ENCODE measurements at regions not wholly inside any gene's neighbourhood (a gene's known extent, or its start where the extent isn't known, plus 50 kb on each side); places are given as distances from the start of the nearest gene placed in this dataset.

DNA sequence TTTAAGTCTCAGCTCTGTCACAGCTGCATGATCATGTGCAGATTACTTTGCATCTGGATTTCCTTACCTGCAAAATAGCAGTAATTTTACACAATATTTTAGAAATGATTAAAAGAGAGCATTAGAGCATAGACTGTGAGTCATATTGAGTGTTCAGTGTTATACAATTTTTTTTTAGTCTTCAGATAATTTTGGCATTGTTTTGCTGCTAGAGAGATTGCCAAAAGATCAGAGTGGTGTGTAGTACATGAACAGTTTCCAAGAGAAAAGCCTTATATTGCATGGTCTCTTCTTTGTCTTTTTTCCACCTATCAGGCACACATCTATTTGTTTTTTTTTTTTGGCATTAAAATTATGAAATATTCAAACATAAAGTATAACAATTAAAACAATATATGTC, 209.6 kb upstream of the TLL1 start:
- DNase-seq (ENCODE audit: low read depth): no peak
- no peak overlapping the region for H3K4me3 ChIP-seq (ENCODE audit: low read depth, low read length)
- TF ChIP-seq, protein P1, sequence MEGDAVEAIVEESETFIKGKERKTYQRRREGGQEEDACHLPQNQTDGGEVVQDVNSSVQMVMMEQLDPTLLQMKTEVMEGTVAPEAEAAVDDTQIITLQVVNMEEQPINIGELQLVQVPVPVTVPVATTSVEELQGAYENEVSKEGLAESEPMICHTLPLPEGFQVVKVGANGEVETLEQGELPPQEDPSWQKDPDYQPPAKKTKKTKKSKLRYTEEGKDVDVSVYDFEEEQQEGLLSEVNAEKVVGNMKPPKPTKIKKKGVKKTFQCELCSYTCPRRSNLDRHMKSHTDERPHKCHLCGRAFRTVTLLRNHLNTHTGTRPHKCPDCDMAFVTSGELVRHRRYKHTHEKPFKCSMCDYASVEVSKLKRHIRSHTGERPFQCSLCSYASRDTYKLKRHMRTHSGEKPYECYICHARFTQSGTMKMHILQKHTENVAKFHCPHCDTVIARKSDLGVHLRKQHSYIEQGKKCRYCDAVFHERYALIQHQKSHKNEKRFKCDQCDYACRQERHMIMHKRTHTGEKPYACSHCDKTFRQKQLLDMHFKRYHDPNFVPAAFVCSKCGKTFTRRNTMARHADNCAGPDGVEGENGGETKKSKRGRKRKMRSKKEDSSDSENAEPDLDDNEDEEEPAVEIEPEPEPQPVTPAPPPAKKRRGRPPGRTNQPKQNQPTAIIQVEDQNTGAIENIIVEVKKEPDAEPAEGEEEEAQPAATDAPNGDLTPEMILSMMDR (IDR thresholded peaks at IDR 0.05; ENCODE audit: insufficient read depth, low read depth, low read length, missing control alignments): no peak

DNA sequence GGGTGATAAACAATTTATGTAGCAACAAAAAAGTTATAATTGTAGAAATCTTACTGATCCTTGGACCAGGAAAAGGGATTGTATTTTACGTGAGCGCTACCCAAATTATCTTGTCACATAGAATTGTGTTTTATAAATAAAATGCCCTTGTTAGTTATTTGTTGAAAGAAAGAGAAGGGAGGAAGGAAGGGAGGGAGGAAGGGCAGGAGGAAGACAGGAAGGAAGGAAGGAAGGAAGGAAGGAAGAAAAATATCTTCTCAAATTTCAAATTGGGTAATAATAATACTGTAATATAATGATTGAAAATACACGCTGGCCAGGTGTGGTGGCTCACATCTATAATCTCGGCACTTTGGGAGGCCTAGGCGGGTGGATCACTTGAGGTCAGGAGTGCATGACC, 206.2 kb upstream of the TLL1 start:
- TF ChIP-seq, protein P1 (IDR thresholded peaks at IDR 0.05; ENCODE audit: insufficient read depth, low read depth, low read length, missing control alignments): no peak
- no peak for DNase-seq (ENCODE audit: low read depth)
- H3K4me3 ChIP-seq (ENCODE audit: low read depth, low read length): no peak overlapping the region

DNA sequence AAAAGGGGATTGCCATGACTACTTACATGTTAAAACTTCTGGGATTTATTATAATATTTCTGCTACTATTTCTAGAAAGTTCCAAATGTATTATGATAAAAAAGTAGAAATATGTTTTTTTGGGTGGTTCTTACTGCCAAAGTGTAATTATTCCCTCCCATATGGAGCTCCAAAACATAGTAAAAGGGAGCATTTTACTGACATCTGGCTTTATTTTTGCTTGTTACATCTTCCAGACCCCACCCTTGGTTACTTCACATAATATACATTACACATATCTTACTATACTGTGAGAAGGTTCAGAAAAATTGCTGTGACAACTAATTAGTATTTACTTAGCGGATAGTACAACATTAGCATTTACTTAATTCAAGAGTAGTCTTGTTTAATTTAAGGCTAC, 205.1 kb upstream of the TLL1 start:
- H3K4me3 ChIP-seq (ENCODE audit: low read depth, low read length): no peak overlapping the region
- DNase-seq (ENCODE audit: low read depth): no peak
- TF ChIP-seq, protein P1 (IDR thresholded peaks at IDR 0.05; ENCODE audit: insufficient read depth, low read depth, low read length, missing control alignments): no peak

GRCh38 chr4:165668694-165669093, 204.3 kb upstream of the TLL1 start:
- TF ChIP-seq, protein P1 (IDR thresholded peaks at IDR 0.05; ENCODE audit: insufficient read depth, low read depth, low read length, missing control alignments): no peak
- no peak overlapping the region for H3K4me3 ChIP-seq (ENCODE audit: low read depth, low read length)
- DNase-seq (ENCODE audit: low read depth): no peak

- TF ChIP-seq, protein P1 (IDR thresholded peaks at IDR 0.05; ENCODE audit: insufficient read depth, low read depth, low read length, missing control alignments): no peak
- no peak for DNase-seq (ENCODE audit: low read depth)
- no peak overlapping the region for H3K4me3 ChIP-seq (ENCODE audit: low read depth, low read length)
These were observed 196.0 kb upstream of the TLL1 start for GRCh38 chr4:165677081-165677480.

DNA sequence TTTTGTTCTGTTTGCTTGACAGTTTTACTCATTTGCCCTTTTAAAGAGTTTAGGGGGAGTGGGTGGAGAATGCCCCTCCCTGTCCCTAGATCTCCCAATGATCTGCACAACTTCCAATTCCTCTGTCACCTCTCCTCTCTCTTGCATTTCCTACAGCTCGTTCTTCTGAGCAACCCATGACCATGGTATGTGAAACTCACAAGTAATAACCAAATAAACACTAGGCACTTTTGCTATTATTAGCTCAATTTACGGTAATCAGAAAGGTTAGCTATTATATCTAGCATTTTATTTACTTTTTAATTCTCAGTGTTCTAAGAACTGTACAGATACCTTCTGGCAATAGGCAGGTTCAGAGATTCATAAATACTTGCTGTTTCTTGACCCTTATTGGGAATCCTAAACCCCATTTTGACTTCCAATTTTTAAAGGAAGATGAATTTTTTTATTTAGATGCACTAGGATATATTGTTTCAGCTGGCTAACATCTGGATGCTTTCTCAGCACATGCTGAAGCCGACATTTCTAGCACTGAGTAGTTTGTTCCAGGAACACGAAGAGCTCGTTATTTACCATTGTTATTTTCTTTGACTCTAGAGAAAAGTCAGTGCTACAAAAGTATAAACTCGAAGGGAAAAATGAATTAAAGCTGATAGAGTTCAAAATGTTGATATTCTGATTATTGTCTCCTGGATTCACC, 194.7 kb upstream of the TLL1 start:
- no peak for DNase-seq (ENCODE audit: low read depth)
- no peak overlapping the region for H3K4me3 ChIP-seq (ENCODE audit: low read depth, low read length)
- TF ChIP-seq, protein P1 (IDR thresholded peaks at IDR 0.05; ENCODE audit: insufficient read depth, low read depth, low read length, missing control alignments): no peak

DNA sequence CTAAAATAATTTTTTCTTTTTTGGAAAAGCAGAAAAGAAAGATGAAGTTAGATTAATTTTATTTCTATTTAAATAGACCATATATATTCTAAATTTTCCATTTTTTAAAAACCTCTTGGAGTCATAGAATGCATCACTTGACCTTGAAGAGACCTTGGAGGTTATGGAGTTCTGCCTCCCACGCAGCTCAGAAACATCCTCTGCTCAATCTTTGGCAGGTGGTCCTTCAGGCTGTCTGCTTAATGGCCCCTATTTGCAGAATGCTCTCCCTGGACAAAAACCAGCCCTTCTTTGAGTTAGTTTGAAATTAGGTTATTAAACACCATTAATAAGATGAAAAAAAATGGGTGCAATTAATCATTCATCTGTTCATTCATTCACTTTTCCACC, 194.1 kb upstream of the TLL1 start:
- H3K4me3 ChIP-seq (ENCODE audit: low read depth, low read length): no peak overlapping the region
- no peak for DNase-seq (ENCODE audit: low read depth)
- TF ChIP-seq, protein P1 (IDR thresholded peaks at IDR 0.05; ENCODE audit: insufficient read depth, low read depth, low read length, missing control alignments): no peak

Data from GM12865 (cell line).